Gastroesophageal sphincter (tissue), 4 donors: ENCODE measurements at regions not wholly inside any gene's neighbourhood (a gene's known extent, or its start where the extent isn't known, plus 50 kb on each side); places are given as distances from the start of the nearest gene placed in this dataset.

Experiments used
- ATAC-seq: fragments of 150-250 bp; one replicate; pipeline ENCODE4 v1.9.1; 2016; ENCODE audit warnings: mild to moderate bottlenecking, moderate library complexity
- H3K27ac ChIP-seq, 4 donors: fragments of 200-600 bp; sonication (generic) in 3 of 4; 1 replicate in 3 of 4; 2 replicates in 1 of 4; pipeline ENCODE4 v1.5.1; 2016 to 2019
- H3K27me3 ChIP-seq: fragments of 200-600 bp; sonication (generic); one replicate; pipeline ENCODE4 v1.5.1; 2019
- H3K36me3 ChIP-seq, 2 donors: fragments of 200-600 bp; sonication (generic); one replicate each; pipeline ENCODE4 v1.5.1; 2019; ENCODE audit warnings: control low read depth in 1 of 2
- H3K4me1 ChIP-seq, 3 donors: fragments of 200-600 bp; sonication (generic); 1 replicate in 2 of 3; 2 replicates in 1 of 3; pipeline ENCODE4 v1.5.1; 2016 to 2019; ENCODE audit warnings: control low read depth in 2 of 3
- H3K4me3 ChIP-seq, 2 donors: fragments of 200-600 bp; sonication (generic); one replicate each; pipeline ENCODE4 v1.5.1; 2019; ENCODE audit warnings: mild to moderate bottlenecking in 1 of 2, moderate library complexity in 1 of 2
- H3K9me3 ChIP-seq, 3 donors: fragments of 200-600 bp; sonication (generic); one replicate each; pipeline ENCODE4 v1.5.1; 2017 to 2019; ENCODE audit warnings: control low read depth in 2 of 3
- CTCF ChIP-seq, 4 experiments: fragments of 200-600 bp in 2 of 4; fragments of 450-650 bp in 2 of 4; sonication (generic) in 1 of 4; IDR thresholded peaks; one replicate each; pipeline ENCODE4 v1.5.1; 2017 to 2019; ENCODE audit warnings: antibody characterized with exemption in 4 of 4, mild to moderate bottlenecking in 2 of 4, moderate library complexity in 2 of 4
- EP300 ChIP-seq: sonication (generic); formaldehyde crosslinking; IDR thresholded peaks from one replicate; pipeline ENCODE4 v1.6.1; 2017; ENCODE audit warnings: antibody characterized with exemption, mild to moderate bottlenecking
- POLR2A ChIP-seq, 2 donors: fragments of 450-650 bp; IDR thresholded peaks; one replicate each; pipeline ENCODE4 v1.6.1; 2017; ENCODE audit warnings: antibody characterized with exemption in 2 of 2, mild to moderate bottlenecking in 2 of 2, moderate library complexity in 1 of 2
- POLR2AphosphoS5 ChIP-seq: sonication (generic); formaldehyde crosslinking; IDR thresholded peaks from one replicate; pipeline ENCODE4 v1.6.1; 2017; ENCODE audit warnings: antibody characterized with exemption
- WGBS, 2 donors: methylation state at CpG; one replicate each; pipeline ENCODE4 v1.1.5; 2018; ENCODE audit warnings: low coverage in 1 of 2; 5-methylcytosine and 5-hydroxymethylcytosine counted together

GRCh38 chr3:30294241-30294667 is 312.1 kb upstream of the TGFBR2 start:
- peaks cover 0 to 13% (median 2%) of the 10 kb centered on the region in 3 donors for H3K4me1 ChIP-seq
- no peak overlapping the region for H3K4me3 ChIP-seq
- ATAC-seq: peak; percentile 65
- no peaks in the 10 kb centered on the region for H3K9me3 ChIP-seq
- TF ChIP-seq EP300 (no peak), CTCF (IDR thresholded peaks at IDR 0.05) (no peak), POLR2A (IDR thresholded peaks at IDR 0.05) (no peak)
- H3K36me3 ChIP-seq: no peaks in the 10 kb centered on the region
- H3K27me3 ChIP-seq: no peaks in the 10 kb centered on the region
- H3K27ac ChIP-seq: peak overlapping the region in 2 of 4 donors; percentile 18 to 30
- 57 to 73% methylated on average over 4 of the region's 4 CpGs for WGBS, 2 donors

GRCh38 chr3:30297112-30297511 is 309.3 kb upstream of the TGFBR2 start:
- no peaks in the 10 kb centered on the region for H3K27me3 ChIP-seq
- no peak overlapping the region for H3K4me3 ChIP-seq
- no peak for ATAC-seq
- no peak for TF ChIP-seq POLR2AphosphoS5
- no peak for TF ChIP-seq EP300
- 88% methylated on average over 1 of the region's 1 CpG; no CpG with 5 or more reads in 1 of the 2 donors for WGBS, 2 donors
- H3K36me3 ChIP-seq: no peaks in the 10 kb centered on the region
- H3K4me1 ChIP-seq: peaks cover 0 to 6% (median 0%) of the 10 kb centered on the region in 3 donors
- H3K9me3 ChIP-seq: no peaks in the 10 kb centered on the region
- H3K27ac ChIP-seq: no peak overlapping the region

- ATAC-seq: no peak
- Histone ChIP-seq H3K4me3 (no peak overlapping the region), H3K27me3 (no peaks in the 10 kb centered on the region), H3K4me1 (no peaks in the 10 kb centered on the region), H3K27ac (no peak overlapping the region), H3K9me3 (no peaks in the 10 kb centered on the region), H3K36me3 (no peaks in the 10 kb centered on the region)
- WGBS, 2 donors: 36 to 65% methylated on average over 2 to 3 of the region's 3 CpGs
- no peak for TF ChIP-seq EP300
- TF ChIP-seq POLR2A (IDR thresholded peaks at IDR 0.05): no peak
- TF ChIP-seq POLR2AphosphoS5: no peak
- no peak for TF ChIP-seq CTCF (IDR thresholded peaks at IDR 0.05)
Observed at GRCh38 chr3:30299674-30300385, 306.6 kb upstream of the TGFBR2 start.

GRCh38 chr3:30300809-30301208 is 305.6 kb upstream of the TGFBR2 start:
- H3K9me3 ChIP-seq: no peaks in the 10 kb centered on the region
- no peaks in the 10 kb centered on the region for H3K27me3 ChIP-seq
- WGBS, 2 donors: 69% methylated on average over 1 of the region's 1 CpG; no CpG with 5 or more reads in 1 of the 2 donors
- TF ChIP-seq CTCF (IDR thresholded peaks at IDR 0.05): no peak
- no peak for TF ChIP-seq EP300
- no peak for TF ChIP-seq POLR2AphosphoS5
- TF ChIP-seq POLR2A (IDR thresholded peaks at IDR 0.05): no peak
- no peaks in the 10 kb centered on the region for H3K36me3 ChIP-seq
- H3K4me3 ChIP-seq: no peak overlapping the region
- no peaks in the 10 kb centered on the region for H3K4me1 ChIP-seq
- H3K27ac ChIP-seq: no peak overlapping the region
- ATAC-seq: no peak

GRCh38 chr3:30302027-30302426 is 304.4 kb upstream of the TGFBR2 start:
- Histone ChIP-seq H3K9me3 (no peaks in the 10 kb centered on the region), H3K36me3 (no peaks in the 10 kb centered on the region), H3K4me3 (no peak overlapping the region), H3K27me3 (no peaks in the 10 kb centered on the region), H3K27ac (no peak overlapping the region), H3K4me1 (peaks cover 0 to 3% (median 0%) of the 10 kb centered on the region in 3 donors)
- ATAC-seq: no peak
- TF ChIP-seq POLR2AphosphoS5 (no peak), POLR2A (IDR thresholded peaks at IDR 0.05) (no peak), EP300 (no peak), CTCF (IDR thresholded peaks at IDR 0.05) (no peak)
- WGBS, 2 donors: 63 to 83% methylated on average over 4 to 5 of the region's 5 CpGs
